ENCODE measurements at regions not wholly inside any gene's neighbourhood (a gene's known extent, or its start where the extent isn't known, plus 50 kb on each side); places are given as distances from the start of the nearest gene placed in this dataset.

DNA sequence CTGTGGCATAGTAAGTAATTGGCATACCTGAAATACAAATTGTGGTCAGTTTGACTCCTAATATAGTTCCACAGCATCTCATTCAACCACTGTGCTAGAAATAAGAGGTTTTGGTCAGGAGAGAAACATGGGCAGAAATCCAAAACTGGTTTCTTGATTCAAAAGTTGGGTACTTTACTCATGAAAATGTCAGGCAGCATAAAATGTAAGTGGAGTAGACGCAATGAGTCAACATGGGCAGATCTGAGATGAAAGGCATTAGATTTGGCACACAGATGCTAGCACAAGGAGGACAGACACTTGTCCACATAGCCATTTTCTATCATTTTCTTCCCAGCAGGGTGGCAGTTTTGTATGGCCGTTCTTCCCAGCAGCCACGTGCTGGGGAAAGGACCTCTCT lies 255.8 kb upstream of the CDIN1 start:
- H4K91ac ChIP-seq (ENCODE audit: insufficient read length, low read depth, low read length), result no peak overlapping the region
- no peaks in the 10 kb centered on the region for H3K79me2 ChIP-seq (ENCODE audit: insufficient read depth, low read length)
- no peak overlapping the region for H3K14ac ChIP-seq (ENCODE audit: insufficient read depth, low read length)
- no peaks in the 10 kb centered on the region for H3K9me3 ChIP-seq (ENCODE audit: control insufficient read depth, low read depth, low read length)
- H3K18ac ChIP-seq (ENCODE audit: insufficient read length, low read depth, low read length), result no peak overlapping the region
- no peak overlapping the region for H2AK5ac ChIP-seq (ENCODE audit: insufficient read length, low read length)
- no peak overlapping the region for H4K5ac ChIP-seq (ENCODE audit: insufficient read length, low read depth, low read length)
- no peaks in the 10 kb centered on the region for H3K4me1 Mint-ChIP-seq
- H3K9me3 Mint-ChIP-seq, result no peaks in the 10 kb centered on the region
- no peaks in the 10 kb centered on the region for H3K27me3 Mint-ChIP-seq (ENCODE audit: low read depth)
- no peak overlapping the region for H2BK12ac ChIP-seq (ENCODE audit: insufficient read length, low read depth, low read length)
- H3T11ph ChIP-seq (ENCODE audit: low read length), result no peak overlapping the region
- no peak overlapping the region for H2BK15ac ChIP-seq (ENCODE audit: low read depth, low read length)
- H2BK20ac ChIP-seq (ENCODE audit: low read depth, low read length, poor library complexity, severe bottlenecking), result no peak overlapping the region
- no peaks in the 10 kb centered on the region for H3K23me2 ChIP-seq (ENCODE audit: insufficient read length, low read depth, low read length, poor library complexity, severe bottlenecking)
- TF ChIP-seq, protein P1, sequence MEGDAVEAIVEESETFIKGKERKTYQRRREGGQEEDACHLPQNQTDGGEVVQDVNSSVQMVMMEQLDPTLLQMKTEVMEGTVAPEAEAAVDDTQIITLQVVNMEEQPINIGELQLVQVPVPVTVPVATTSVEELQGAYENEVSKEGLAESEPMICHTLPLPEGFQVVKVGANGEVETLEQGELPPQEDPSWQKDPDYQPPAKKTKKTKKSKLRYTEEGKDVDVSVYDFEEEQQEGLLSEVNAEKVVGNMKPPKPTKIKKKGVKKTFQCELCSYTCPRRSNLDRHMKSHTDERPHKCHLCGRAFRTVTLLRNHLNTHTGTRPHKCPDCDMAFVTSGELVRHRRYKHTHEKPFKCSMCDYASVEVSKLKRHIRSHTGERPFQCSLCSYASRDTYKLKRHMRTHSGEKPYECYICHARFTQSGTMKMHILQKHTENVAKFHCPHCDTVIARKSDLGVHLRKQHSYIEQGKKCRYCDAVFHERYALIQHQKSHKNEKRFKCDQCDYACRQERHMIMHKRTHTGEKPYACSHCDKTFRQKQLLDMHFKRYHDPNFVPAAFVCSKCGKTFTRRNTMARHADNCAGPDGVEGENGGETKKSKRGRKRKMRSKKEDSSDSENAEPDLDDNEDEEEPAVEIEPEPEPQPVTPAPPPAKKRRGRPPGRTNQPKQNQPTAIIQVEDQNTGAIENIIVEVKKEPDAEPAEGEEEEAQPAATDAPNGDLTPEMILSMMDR (conservative IDR thresholded peaks at IDR 0.05), result no peak
- H3K27me3 ChIP-seq (ENCODE audit: insufficient read depth, low read length), result no peaks in the 10 kb centered on the region
- H2BK120ac ChIP-seq (ENCODE audit: low read depth, low read length, poor library complexity, severe bottlenecking), result no peak overlapping the region
- no peaks in the 10 kb centered on the region for H3K79me1 ChIP-seq (ENCODE audit: insufficient read depth, low read depth, low read length, poor library complexity, severe bottlenecking)
- DNase-seq, result no peak
- no peak overlapping the region for H3K4ac ChIP-seq (ENCODE audit: low read depth, low read length)
- no peak overlapping the region for H4K8ac ChIP-seq (replicated peaks; ENCODE audit: insufficient read length, low read depth, low read length)
- no CpG with 5 or more reads among the region's 3 CpGs for WGBS (ENCODE audit: extremely low coverage, insufficient read length, low lambda C conversion rate)
- no peak overlapping the region for H3K23ac ChIP-seq (ENCODE audit: insufficient read length, low read depth, low read length)
- no peak overlapping the region for H3K27ac ChIP-seq (ENCODE audit: insufficient read length, low read depth, low read length)
- no peaks in the 10 kb centered on the region for H4K20me1 ChIP-seq (ENCODE audit: control insufficient read depth, insufficient read depth, insufficient read length)
- H2AFZ ChIP-seq (ENCODE audit: low read length), result no peak overlapping the region
- no peaks in the 10 kb centered on the region for H3K36me3 Mint-ChIP-seq (ENCODE audit: insufficient read depth in 1 of 3, low read depth in 3 of 3)
- no peak overlapping the region for H3K4me2 ChIP-seq (ENCODE audit: insufficient read depth, insufficient read length, low read length)
- no peak overlapping the region for H3K9ac ChIP-seq (ENCODE audit: extremely low read depth, insufficient read length, low read length)
- no peak overlapping the region for H2BK5ac ChIP-seq (ENCODE audit: insufficient read length, low read length)
- no peak overlapping the region for H3K56ac ChIP-seq (ENCODE audit: insufficient read length, low read depth, low read length)
- no peak overlapping the region for H3K27ac Mint-ChIP-seq
- H3K4me3 Mint-ChIP-seq, result no peak overlapping the region
- H3K4me1 ChIP-seq (ENCODE audit: insufficient read depth, low read length), result no peaks in the 10 kb centered on the region

Data from H9 (cell line).